HG03139 (cell line): ENCODE measurements at regions not wholly inside any gene's neighbourhood (a gene's known extent, or its start where the extent isn't known, plus 50 kb on each side); places are given as distances from the start of the nearest gene placed in this dataset.
"Not testable (repeated sequence)": the region's sequence is repeated elsewhere in the genome, so short reads cannot be mapped to it uniquely, and the experiment has no call there.

ENCODE experiments used
- ATAC-seq: cut with Tn5 transposase; IDR thresholded peaks from one replicate; pipeline ENCODE4 v1.9.1; 2021; ENCODE audit not compliant: unreplicated experiment

DNA sequence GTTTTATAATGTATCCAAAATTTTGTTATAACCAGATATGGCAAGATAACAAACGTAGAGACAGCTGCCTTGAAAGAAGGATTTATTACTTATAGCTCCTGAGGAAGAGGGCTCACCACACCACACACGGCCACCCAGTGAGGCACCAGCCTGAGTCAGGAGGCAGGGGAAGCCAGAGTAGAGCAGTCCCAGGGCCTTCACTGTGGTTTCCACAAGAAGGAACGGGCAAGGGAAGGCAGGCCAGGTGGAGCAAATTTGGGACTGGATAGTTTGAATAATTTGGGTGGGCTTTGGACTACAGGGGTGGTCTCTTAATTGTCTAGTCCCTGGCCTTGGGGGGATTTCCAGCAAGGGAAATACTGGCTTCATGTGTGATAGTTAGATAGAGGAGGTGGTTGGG is 72.5 kb downstream of the RRAGC start:
- no peak for ATAC-seq

- no peak for ATAC-seq
Measured at GRCh38 chr1:38786040-38786436, 73.5 kb downstream of the RRAGC start.

DNA sequence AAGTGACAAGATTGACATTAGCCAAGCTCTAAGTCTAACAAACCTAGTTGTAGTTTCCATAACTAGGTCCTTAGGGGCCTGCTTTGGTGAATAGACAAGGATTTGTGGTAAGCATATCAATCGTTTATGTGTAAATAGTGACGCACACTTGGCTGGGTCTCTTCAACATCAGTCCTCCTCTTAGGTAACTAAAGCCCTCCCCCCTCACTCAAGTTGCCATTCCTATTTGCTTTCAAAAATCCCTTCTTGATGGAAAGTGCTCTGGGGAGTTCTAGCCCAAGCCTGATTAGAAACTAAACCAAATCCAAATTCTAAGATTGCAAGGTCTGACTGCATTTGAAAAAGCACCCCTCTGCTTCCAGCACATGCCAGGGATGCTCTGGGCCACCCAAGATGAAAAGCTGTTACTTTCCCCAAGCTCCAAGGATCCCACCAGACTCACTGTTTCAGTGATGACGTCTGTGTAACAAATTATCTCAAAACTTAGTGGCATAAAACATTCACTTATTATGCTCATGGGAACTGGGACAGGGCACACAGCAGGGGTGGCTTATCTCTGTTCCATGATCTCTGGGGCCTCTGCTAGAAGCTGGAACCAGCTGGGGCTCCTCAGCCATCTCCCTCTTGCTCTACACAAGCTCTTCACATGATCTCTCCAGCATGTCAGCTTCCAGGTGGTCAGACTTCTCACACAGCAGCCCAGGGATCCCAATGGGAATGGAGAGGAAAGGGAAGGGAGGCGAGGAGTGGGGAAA is 74.1 kb downstream of the RRAGC start:
- ATAC-seq = no peak

DNA sequence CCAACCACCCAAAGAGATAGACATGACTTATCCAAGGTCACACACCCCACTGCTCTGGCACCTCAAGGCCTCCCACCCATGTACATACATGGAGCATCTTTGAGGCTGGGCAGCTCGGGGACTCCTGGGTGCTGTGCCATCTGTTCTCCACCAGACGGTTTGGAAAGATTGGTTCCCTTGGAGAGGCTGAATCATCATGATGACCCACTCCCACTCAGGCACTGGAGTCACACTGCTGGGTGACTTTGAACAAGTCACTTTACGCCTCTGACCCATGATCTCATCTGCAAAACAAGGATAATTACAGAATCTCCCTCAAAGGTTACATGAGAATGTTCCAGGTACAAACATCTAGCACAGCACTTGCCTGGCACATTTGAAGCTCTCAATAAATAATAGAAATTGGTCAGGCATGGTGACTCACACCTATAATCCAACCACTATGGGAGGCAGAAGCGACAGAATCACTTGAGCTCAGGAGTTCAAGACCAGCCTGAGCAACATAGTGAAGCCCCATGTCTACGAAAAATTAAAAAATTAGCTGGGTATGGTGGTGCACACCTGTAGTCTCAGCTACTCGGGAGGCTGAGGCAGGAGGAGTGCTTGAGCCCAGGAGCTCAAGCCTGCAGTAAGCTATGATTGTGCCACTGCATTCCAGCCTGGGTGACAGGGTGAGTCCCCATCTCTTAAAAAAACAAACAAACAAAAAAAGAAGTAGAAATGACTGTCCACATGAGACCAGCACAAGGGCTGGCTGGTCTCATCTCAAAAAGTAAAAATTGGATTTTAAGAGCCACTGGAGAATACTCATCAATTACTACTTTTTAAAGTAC is 74.9 kb downstream of the RRAGC start:
- ATAC-seq = no peak

DNA sequence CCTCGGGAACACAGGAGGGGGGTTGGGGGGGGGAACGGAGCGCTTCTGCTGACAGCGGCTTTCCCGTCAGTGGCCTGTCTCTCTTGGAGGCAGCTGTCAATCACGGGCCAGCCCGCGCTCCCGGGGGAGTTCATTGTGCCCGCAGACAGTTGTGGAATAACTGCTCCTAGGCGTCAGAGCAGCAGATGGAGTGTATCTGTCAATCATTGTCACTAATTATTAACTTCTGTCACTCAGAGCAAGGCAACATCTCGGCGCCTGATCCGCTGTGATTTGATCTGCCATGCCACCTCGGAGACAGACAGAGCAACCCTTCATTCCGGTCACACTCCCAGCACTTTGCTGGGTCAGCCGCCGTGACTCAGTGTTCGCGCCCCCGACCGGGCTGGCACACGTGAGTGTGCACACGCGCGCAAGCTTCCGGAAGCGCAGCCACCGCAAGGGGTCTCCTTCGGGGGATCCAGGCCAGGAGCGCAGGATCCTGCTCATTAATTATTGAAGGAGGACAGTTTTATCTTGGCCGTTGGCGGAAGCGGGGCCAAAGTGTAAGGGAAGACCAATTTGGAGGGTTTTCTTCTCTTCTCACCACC is 75.8 kb downstream of the RRAGC start:
- ATAC-seq = no peak

DNA sequence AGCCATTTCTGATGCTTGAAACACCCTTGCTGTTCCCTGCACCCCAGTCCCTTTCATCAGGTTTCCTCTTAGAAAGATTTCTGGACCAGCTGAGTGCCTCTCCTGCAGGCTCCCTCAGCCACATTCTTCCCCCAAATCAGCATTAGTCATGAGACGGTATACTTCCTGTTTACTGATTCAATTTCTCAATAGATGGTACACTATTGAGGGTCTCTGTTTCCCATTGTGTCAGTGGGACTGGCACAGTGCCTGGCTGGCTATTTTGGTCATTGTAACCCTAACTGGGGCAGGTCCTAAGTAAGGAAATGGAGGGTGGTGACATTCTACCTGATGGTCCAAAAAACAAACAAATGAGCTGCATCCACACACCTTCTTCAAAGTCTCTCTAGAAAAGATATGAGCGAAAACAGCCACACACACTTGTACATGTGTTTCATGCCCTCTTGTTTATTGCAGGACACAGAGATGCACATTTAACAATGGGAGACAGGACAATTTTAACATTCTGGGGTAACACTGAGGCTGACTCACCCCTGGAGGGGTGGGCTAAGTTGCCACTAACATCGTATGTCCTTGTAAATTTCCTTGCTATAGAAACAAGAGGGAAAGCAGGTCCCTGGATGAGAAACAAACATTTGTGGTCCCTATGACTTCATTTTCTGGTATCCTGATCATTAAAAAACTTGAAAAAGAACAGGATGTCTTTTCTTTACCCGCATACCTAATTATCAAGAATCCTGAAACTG is 77.5 kb downstream of the RRAGC start:
- ATAC-seq = no peak

GRCh38 chr1:38780133-38780532 is 79.4 kb downstream of the RRAGC start:
- no peak for ATAC-seq

- ATAC-seq = no peak
Measured at GRCh38 chr1:38779491-38779890, 80.1 kb downstream of the RRAGC start.

DNA sequence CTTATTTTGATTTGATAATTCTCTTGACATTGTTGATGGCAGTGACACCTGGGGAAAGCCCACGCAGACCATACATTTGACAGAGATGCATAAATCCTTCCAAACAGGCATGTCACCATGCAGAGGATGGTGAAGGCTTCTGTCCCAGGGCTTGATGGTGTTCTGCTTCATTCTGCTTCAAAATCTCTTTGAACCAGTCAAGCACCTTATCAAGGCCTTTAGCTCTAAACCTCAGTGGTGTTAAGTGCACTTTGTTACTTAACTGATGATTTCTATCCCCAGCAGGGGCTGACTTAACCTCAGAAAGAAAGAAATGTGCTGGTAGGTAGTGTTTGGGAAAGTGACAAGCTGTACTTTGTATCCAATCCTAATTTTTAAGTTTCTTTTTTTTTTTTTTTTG is 81.1 kb downstream of the RRAGC start:
- ATAC-seq = no peak

GRCh38 chr1:38778051-38778450 is 81.5 kb downstream of the RRAGC start:
- no peak for ATAC-seq

DNA sequence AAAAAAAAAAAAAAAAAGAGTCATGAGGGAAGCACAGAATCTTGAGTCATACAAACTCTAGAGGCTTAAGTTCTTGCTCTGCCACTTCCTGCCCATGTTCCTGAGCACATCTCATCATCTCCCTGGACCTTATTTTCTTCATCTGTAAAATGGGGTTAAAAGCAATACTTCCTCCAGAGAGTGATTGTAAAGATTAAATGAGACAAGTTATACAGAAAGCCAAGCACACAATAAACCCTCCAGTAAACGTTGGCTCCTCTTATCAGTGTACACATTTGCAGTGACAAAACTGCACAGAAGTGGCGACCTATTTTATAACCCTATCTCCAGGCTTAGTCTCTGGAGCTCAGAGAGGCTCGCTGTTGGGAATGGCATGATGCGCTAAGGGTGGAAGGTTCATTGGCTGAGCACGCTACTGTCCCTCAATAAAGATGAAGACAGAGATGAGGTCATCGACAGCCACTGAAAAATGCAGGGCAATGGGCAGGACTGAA is 82.1 kb downstream of the RRAGC start:
- no peak for ATAC-seq

GRCh38 chr1:38776466-38777065 is 83.0 kb downstream of the RRAGC start:
- no peak for ATAC-seq

DNA sequence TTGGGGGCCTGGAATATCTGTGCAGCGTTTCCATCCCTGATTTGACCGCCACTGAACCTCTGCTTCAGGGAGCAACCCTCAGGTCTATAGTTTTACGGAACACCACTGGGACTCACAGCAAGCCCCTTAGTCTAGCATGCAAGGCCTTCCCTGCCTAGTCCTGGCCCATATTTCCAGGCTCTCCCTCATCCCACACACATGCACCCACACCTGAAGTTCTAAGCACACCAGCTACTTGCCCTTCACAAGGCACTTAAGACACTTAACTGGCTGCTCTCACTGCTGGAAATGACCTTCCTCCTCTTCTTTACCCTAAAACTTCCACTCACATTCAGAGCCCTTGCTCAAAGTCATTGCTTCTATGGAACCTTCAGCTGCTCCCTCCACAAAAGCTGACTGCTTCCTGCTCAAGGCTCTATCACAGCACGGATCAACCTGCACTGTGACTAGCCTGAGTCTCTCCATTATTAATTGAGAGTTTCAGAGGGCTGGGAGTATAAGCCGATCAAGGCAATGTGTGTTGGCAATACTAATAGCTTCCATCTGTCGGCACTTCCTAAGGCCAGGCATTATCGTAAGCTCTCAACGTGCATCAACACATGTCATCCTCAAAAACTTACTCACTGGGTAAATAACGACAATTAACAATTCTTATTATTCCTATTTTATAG is 84.3 kb downstream of the RRAGC start:
- ATAC-seq = no peak

GRCh38 chr1:38773483-38773882 is 86.1 kb downstream of the RRAGC start:
- ATAC-seq = no peak

GRCh38 chr1:38772953-38773352 is 86.6 kb downstream of the RRAGC start:
- no peak for ATAC-seq

DNA sequence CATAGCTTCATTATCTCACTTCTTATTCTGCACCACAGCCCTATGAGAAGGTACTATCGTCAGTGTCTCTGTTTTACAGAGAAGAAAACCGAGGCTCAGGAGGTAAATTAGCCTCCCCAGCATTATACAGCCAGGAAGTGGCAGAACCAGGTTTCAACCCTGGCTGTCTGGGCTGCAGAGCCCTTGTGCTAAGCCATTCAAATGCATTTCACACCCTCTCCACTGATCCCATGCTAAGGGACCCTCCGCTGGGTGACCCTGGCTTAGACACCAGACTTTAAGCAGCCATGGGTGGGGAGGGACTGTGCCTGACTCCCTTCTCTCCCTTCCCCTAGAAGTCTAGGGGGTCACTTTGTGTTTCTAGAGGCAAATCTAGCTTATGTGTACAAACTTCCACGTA is 87.5 kb downstream of the RRAGC start:
- ATAC-seq = no peak

DNA sequence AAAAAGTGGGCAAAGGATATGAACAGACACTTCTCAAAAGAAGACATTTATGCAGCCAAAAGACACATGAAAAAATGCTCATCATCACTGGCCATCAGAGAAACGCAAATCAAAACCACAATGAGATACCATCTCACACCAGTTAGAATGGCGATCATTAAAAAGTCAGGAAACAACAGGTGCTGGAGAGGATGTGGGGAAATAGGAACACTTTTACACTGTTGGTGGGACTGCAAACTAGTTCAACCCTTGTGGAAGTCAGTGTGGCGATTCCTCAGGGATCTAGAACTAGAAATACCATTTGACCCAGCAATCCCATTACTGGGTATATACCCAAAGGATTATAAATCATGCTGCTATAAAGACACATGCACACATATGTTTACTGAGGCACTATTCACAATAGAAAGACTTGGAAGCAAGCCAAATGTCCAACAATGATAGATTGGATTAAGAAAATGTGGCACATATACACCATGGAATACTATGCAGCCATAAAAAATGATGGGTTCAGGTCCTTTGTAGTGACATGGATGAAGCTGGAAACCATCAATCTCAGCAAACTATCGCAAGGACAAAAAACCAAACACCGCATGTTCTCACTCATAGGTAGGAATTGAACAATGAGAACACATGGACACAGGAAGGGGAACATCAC is 88.9 kb downstream of the RRAGC start:
- ATAC-seq = not testable (repeated sequence)

DNA sequence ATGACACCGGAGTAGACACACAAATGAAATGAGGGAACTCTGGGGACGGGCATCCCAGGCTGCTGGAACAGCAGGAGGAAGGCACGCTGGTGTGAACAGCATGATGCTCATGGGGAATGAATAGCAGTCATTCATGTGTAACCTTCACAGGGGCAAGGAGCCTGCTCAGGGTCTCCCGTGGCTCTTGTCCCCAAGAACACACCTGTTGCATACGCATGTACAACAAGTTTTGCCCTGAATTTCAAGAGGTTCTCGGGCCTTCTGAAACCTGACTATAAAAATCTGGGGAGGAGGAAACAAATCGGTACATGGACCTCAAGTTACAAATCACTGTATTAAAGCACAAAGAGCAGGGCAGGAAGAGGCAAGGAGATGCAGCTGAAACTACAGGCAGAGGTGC is 93.4 kb downstream of the RRAGC start:
- ATAC-seq = no peak

GRCh38 chr1:38763121-38763520 is 96.5 kb downstream of the RRAGC start:
- no peak for ATAC-seq

- no peak for ATAC-seq
Measured at GRCh38 chr1:38760562-38760961, 99.0 kb downstream of the RRAGC start.
